Endothelial cell of umbilical vein (primary cell): ENCODE measurements at regions not wholly inside any gene's neighbourhood (a gene's known extent, or its start where the extent isn't known, plus 50 kb on each side); places are given as distances from the start of the nearest gene placed in this dataset.

ENCODE experiments used
- BruUV-seq: library from RNA; stranded (reverse); fragments of 400-500 nt; replicated peaks from 2 replicates; lab custom pipeline; 2021; lab: Mats Ljungman, UMichigan
- CTCF ChIA-PET: fragments of 300-600, 350-600 bp; sonication (Branson Sonifier 250); formaldehyde crosslinking; loops from one replicate; lab custom pipeline; 2021; ENCODE audit warnings: antibody characterized with exemption, inconsistent platforms; lab: Charles Lee
- POLR2A ChIA-PET: fragments of 300-600, 350-600 bp; sonication (Branson Sonifier 250); formaldehyde crosslinking; loops from one replicate; lab custom pipeline; 2021; ENCODE audit warnings: antibody characterized with exemption, inconsistent platforms; lab: Charles Lee
- DNase-seq: peaks from one replicate; pipeline ENCODE4 v3.0.0-alpha.2; 2011; ENCODE audit warnings: low read depth, low spot score
- FAIRE-seq: peaks from 2 replicates; lab custom pipeline; 2011; peaks lifted over from hg19 to GRCh38; lab: Jason Lieb, UNC
- H2AFZ ChIP-seq: 2 replicates; pipeline ENCODE4 v1.6.0; 2012; ENCODE audit warnings: low read depth, low read length, control low read depth, inconsistent platforms
- H3K27ac ChIP-seq: 2 replicates; pipeline ENCODE4 v1.5.1; 2011; ENCODE audit warnings: low read depth, mild to moderate bottlenecking, control low read depth, low read length, moderate library complexity; ENCODE audit not compliant: insufficient read depth
- H3K27me3 ChIP-seq, 2 experiments: 2 replicates each; pipeline versions ENCODE4 v1.6.0 to v1.6.1; 2011; ENCODE audit warnings: low read length in 2 of 2, mixed read lengths in 1 of 2; ENCODE audit not compliant: control insufficient read depth in 2 of 2, insufficient read depth in 2 of 2
- H3K36me3 ChIP-seq, 2 experiments: 2 replicates in 1 of 2; 3 replicates in 1 of 2; pipeline ENCODE4 v1.5.1; 2011; ENCODE audit warnings: low read length in 2 of 2, mild to moderate bottlenecking in 1 of 2, moderate library complexity in 1 of 2; ENCODE audit not compliant: control insufficient read depth in 2 of 2, insufficient read depth in 2 of 2; ENCODE audit errors: extremely low read depth in 1 of 2
- H3K4me1 ChIP-seq: 3 replicates; pipeline ENCODE4 v1.5.1; 2011; ENCODE audit warnings: mild to moderate bottlenecking, low read length; ENCODE audit not compliant: control insufficient read depth, insufficient read depth; ENCODE audit errors: extremely low read depth
- H3K4me2 ChIP-seq: 2 replicates; pipeline ENCODE4 v1.6.1; 2011; ENCODE audit warnings: low read length, control low read depth, mixed read lengths; ENCODE audit not compliant: insufficient read depth
- H3K4me3 ChIP-seq, 3 experiments: fragments of 200-600 bp in 1 of 3; sonication (generic), shearing (Covaris generic) in 1 of 3; replicated peaks in 1 of 3; 2 replicates each; pipeline ENCODE4 v1.5.1; 2011 to 2016; ENCODE audit warnings: control low read depth in 3 of 3, low read length in 3 of 3, mild to moderate bottlenecking in 2 of 3, inconsistent platforms in 1 of 3, low read depth in 1 of 3, moderate library complexity in 1 of 3; ENCODE audit not compliant: insufficient read depth in 1 of 3
- H3K79me2 ChIP-seq: 2 replicates; pipeline ENCODE4 v1.6.0; 2012; ENCODE audit warnings: low read length, inconsistent platforms; ENCODE audit not compliant: control insufficient read depth, insufficient read depth
- H3K9ac ChIP-seq: replicated peaks from 2 replicates; pipeline ENCODE3; 2011; ENCODE audit warnings: low read length, control low read depth; ENCODE audit not compliant: insufficient read depth; ENCODE audit errors: extremely low read depth
- H3K9me1 ChIP-seq: replicated peaks from 3 replicates; pipeline ENCODE4 v1.6.0; 2011; ENCODE audit warnings: mild to moderate bottlenecking, low read length; ENCODE audit not compliant: control insufficient read depth, insufficient read depth; ENCODE audit errors: extremely low read depth
- H3K9me3 ChIP-seq: replicated peaks from 2 replicates; pipeline ENCODE4 v1.5.1; 2012; ENCODE audit warnings: low read length, inconsistent platforms; ENCODE audit not compliant: control insufficient read depth, insufficient read depth
- H4K20me1 ChIP-seq: replicated peaks from 2 replicates; pipeline ENCODE3; 2011; ENCODE audit warnings: mild to moderate bottlenecking, low read length; ENCODE audit not compliant: control insufficient read depth, insufficient read depth; ENCODE audit errors: extremely low read depth
- EZH2 ChIP-seq: IDR thresholded peaks from 2 replicates; pipeline ENCODE4 v1.6.1; 2012; ENCODE audit warnings: borderline replicate concordance, low read depth, mild to moderate bottlenecking, moderate library complexity, low read length, inconsistent platforms; ENCODE audit not compliant: severe bottlenecking
- FOS ChIP-seq: IDR thresholded peaks from 2 replicates; pipeline ENCODE4 v1.6.1; 2011; ENCODE audit warnings: mild to moderate bottlenecking, low read length, moderate library complexity, borderline replicate concordance; ENCODE audit not compliant: insufficient read depth
- GATA2 ChIP-seq: IDR thresholded peaks from 2 replicates; pipeline ENCODE4 v1.7.0; 2011; ENCODE audit warnings: low read depth, mild to moderate bottlenecking, moderate library complexity, mixed read lengths, low read length; ENCODE audit not compliant: insufficient read length, insufficient read depth
- JUN ChIP-seq: IDR thresholded peaks from 2 replicates; pipeline ENCODE4 v1.6.1; 2011; ENCODE audit warnings: borderline replicate concordance, low read depth; ENCODE audit not compliant: insufficient read length, insufficient read depth
- MYC ChIP-seq: IDR thresholded peaks from one replicate; pipeline ENCODE4 v1.6.1; 2011; ENCODE audit warnings: mild to moderate bottlenecking, low read depth, low read length
- POLR2A ChIP-seq: IDR thresholded peaks from 2 replicates; pipeline ENCODE4 v1.6.1; 2012; ENCODE audit warnings: low read depth, mild to moderate bottlenecking, control low read depth, low read length
- POLR2AphosphoS5 ChIP-seq: IDR thresholded peaks from 2 replicates; pipeline ENCODE4 v1.6.1; 2012; ENCODE audit warnings: low read depth, mild to moderate bottlenecking, control low read depth, low read length, moderate library complexity; ENCODE audit not compliant: insufficient read depth
- dilution Hi-C: fragments of 300-500 bp; cut with MboI; formaldehyde crosslinking; loops from one replicate; pipeline ENCODE4 v1.15.0; 2019; ENCODE audit warnings: low sequenced_read_pairs; ENCODE audit not compliant: extremely low pct_ligation_motif_present
- intact Hi-C: fragments of 100-400 bp; cut with micrococcal nuclease; formaldehyde crosslinking; loops from one replicate; pipeline ENCODE4 v1.10.0; 2022
- TF ChIP-seq, protein P1 (sequence below), 2 donors: IDR thresholded peaks; 1 replicate in 1 of 2; 2 replicates in 1 of 2; pipeline ENCODE4 v1.5.1; 2011; ENCODE audit warnings: low read length in 2 of 2, mild to moderate bottlenecking in 2 of 2, moderate library complexity in 2 of 2, control low read depth in 1 of 2, inconsistent platforms in 1 of 2, low read depth in 1 of 2; ENCODE audit not compliant: insufficient read depth in 1 of 2; ENCODE audit errors: extremely low read depth in 1 of 2
- TF ChIP-seq, protein P2 (sequence below): IDR thresholded peaks from 2 replicates; pipeline ENCODE4 v1.6.1; 2011; ENCODE audit not compliant: insufficient read depth, insufficient read length

GRCh38 chr13:50514249-50514648 lies 329.2 kb downstream of the DLEU7 start:
- Histone ChIP-seq H3K4me1 (no peaks in the 10 kb centered on the region), H3K9me3 (no peaks in the 10 kb centered on the region), H3K4me2 (no peak overlapping the region), H4K20me1 (no peaks in the 10 kb centered on the region), H3K9me1 (no peaks in the 10 kb centered on the region), H2AFZ (no peak overlapping the region), H3K4me3 (no peak overlapping the region), H3K27me3 (no peaks in the 10 kb centered on the region), H3K27ac (no peak overlapping the region), H3K36me3 (no peaks in the 10 kb centered on the region), H3K79me2 (no peaks in the 10 kb centered on the region), H3K9ac (no peak overlapping the region)
- intact Hi-C loops (loop anchor here (5.0 kb wide), 1 partner anchor 432 kb away; no protein-coding TSS in a partner anchor), dilution Hi-C loops (no loop called here)
- FAIRE-seq: no peak
- CTCF ChIA-PET: no interaction called here
- no TSS peak for BruUV-seq
- TF ChIP-seq, protein P1, sequence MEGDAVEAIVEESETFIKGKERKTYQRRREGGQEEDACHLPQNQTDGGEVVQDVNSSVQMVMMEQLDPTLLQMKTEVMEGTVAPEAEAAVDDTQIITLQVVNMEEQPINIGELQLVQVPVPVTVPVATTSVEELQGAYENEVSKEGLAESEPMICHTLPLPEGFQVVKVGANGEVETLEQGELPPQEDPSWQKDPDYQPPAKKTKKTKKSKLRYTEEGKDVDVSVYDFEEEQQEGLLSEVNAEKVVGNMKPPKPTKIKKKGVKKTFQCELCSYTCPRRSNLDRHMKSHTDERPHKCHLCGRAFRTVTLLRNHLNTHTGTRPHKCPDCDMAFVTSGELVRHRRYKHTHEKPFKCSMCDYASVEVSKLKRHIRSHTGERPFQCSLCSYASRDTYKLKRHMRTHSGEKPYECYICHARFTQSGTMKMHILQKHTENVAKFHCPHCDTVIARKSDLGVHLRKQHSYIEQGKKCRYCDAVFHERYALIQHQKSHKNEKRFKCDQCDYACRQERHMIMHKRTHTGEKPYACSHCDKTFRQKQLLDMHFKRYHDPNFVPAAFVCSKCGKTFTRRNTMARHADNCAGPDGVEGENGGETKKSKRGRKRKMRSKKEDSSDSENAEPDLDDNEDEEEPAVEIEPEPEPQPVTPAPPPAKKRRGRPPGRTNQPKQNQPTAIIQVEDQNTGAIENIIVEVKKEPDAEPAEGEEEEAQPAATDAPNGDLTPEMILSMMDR (IDR thresholded peaks at IDR 0.05; ENCODE audit: extremely low read depth in 1 of 2, insufficient read depth in 1 of 2, low read depth in 1 of 2, low read length in 2 of 2): no peak
- TF ChIP-seq POLR2AphosphoS5 (no peak), EZH2 (no peak), GATA2 (no peak), JUN (no peak), FOS (no peak), MYC (no peak), POLR2A (no peak)
- TF ChIP-seq, protein P2, sequence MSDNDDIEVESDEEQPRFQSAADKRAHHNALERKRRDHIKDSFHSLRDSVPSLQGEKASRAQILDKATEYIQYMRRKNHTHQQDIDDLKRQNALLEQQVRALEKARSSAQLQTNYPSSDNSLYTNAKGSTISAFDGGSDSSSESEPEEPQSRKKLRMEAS: no peak
- no peak for DNase-seq
- POLR2A ChIA-PET: no interaction called here
